Endothelial cell (in vitro differentiated cells): ENCODE measurements at regions not wholly inside any gene's neighbourhood (a gene's known extent, or its start where the extent isn't known, plus 50 kb on each side); places are given as distances from the start of the nearest gene placed in this dataset.

Experiments used
- DNase-seq: peaks from one replicate; pipeline ENCODE4 v3.0.0; 2021; ENCODE audit warnings: low spot score
- H3K27ac Mint-ChIP-seq: one replicate; pipeline ENCODE4 v1.8.0; 2021; ENCODE audit warnings: mixed read lengths, inconsistent platforms; ENCODE audit not compliant: unreplicated experiment
- H3K27me3 Mint-ChIP-seq: one replicate; pipeline ENCODE4 v1.8.0; 2021; ENCODE audit warnings: mild to moderate bottlenecking, moderate library complexity, mixed read lengths, inconsistent platforms; ENCODE audit not compliant: unreplicated experiment
- H3K36me3 Mint-ChIP-seq: one replicate; pipeline ENCODE4 v1.8.0; 2021; ENCODE audit warnings: mild to moderate bottlenecking, low read depth, mixed read lengths, inconsistent platforms; ENCODE audit not compliant: unreplicated experiment
- H3K4me1 Mint-ChIP-seq: one replicate; pipeline ENCODE4 v1.8.0; 2021; ENCODE audit warnings: mild to moderate bottlenecking, mixed read lengths, inconsistent platforms; ENCODE audit not compliant: unreplicated experiment
- H3K4me3 Mint-ChIP-seq: one replicate; pipeline ENCODE4 v1.8.0; 2021; ENCODE audit warnings: mild to moderate bottlenecking, mixed read lengths, inconsistent platforms; ENCODE audit not compliant: unreplicated experiment
- H3K9me3 Mint-ChIP-seq: one replicate; pipeline ENCODE4 v1.8.0; 2021; ENCODE audit warnings: mixed read lengths, inconsistent platforms; ENCODE audit not compliant: unreplicated experiment
- TF ChIP-seq, protein P1 (sequence below): fragments of 200-600 bp; sonication (generic); IDR thresholded peaks from one replicate; pipeline ENCODE4 v1.5.0; 2021; ENCODE audit warnings: antibody characterized with exemption; ENCODE audit not compliant: unreplicated experiment

DNA sequence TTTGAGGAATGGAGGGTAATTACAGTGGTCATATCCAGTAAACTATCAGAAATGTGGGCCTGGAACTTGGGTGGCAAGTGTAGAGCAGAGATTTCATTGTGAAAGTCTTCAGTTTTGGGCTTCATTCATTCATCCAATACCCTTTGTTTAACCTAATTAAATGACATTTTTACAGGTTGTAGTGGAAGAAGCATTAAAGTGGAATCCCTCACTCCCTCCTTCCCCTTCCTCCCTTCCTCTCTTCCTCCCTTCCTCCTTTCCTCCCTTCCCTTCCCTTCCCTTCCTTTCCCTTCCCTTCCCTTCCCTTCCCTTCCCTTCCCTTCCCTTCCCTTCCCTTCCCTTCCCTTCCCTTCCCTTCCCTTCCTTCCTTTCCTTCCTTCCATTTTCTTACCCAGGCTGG lies 219.3 kb downstream of the PDCD6IP start:
- TF ChIP-seq, protein P1, sequence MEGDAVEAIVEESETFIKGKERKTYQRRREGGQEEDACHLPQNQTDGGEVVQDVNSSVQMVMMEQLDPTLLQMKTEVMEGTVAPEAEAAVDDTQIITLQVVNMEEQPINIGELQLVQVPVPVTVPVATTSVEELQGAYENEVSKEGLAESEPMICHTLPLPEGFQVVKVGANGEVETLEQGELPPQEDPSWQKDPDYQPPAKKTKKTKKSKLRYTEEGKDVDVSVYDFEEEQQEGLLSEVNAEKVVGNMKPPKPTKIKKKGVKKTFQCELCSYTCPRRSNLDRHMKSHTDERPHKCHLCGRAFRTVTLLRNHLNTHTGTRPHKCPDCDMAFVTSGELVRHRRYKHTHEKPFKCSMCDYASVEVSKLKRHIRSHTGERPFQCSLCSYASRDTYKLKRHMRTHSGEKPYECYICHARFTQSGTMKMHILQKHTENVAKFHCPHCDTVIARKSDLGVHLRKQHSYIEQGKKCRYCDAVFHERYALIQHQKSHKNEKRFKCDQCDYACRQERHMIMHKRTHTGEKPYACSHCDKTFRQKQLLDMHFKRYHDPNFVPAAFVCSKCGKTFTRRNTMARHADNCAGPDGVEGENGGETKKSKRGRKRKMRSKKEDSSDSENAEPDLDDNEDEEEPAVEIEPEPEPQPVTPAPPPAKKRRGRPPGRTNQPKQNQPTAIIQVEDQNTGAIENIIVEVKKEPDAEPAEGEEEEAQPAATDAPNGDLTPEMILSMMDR: no peak
- H3K9me3 Mint-ChIP-seq: no peaks in the 10 kb centered on the region
- DNase-seq: no peak
- H3K27me3 Mint-ChIP-seq: peaks cover 1% of the 10 kb centered on the region
- no peaks in the 10 kb centered on the region for H3K36me3 Mint-ChIP-seq
- H3K4me3 Mint-ChIP-seq: no peak overlapping the region
- H3K4me1 Mint-ChIP-seq: peaks cover 3% of the 10 kb centered on the region
- H3K27ac Mint-ChIP-seq: no peak overlapping the region

DNA sequence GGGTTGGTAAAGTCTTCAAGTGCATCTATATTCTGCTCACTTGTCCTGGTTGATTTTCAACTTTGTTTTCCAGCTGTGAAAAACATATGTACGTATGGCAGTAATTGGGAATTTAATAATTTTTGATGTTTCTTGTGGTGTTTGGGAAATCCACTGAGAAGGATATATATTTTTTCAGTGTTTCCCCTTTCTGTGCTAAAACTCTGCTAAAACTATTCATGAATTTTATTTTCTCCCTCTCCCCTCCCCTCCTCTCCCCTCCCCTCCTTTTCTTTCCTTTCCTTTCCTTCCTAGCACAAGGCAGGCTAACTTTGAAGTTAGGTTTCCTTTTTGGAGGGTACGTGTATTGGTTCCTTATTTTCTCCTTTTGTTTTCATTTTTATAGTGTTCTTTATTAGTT lies 220.7 kb downstream of the PDCD6IP start:
- TF ChIP-seq, protein P1: no peak
- no peak for DNase-seq
- H3K36me3 Mint-ChIP-seq: no peaks in the 10 kb centered on the region
- peaks cover 2% of the 10 kb centered on the region for H3K27me3 Mint-ChIP-seq
- H3K9me3 Mint-ChIP-seq: no peaks in the 10 kb centered on the region
- H3K4me1 Mint-ChIP-seq: peaks cover 3% of the 10 kb centered on the region
- H3K27ac Mint-ChIP-seq: no peak overlapping the region
- H3K4me3 Mint-ChIP-seq: no peak overlapping the region

DNA sequence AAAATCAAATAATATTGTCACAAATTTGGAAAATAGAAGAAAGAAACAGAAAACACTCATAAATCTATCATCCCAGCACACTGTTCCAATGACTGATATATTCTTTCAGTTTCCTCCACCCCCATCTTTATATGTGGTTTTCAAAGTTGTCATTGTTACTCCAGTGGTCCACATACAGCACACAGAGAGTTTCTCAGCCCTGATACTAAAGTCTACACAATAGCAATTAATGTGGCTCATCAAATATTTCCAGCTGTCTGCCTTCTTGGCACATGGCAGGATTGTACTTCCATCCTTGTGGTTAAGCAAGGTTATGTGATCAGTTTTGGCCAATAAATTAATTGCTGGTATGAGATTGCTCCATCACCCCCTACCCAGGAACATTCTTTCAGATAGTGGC lies 221.7 kb downstream of the PDCD6IP start:
- TF ChIP-seq, protein P1: no peak
- no peak for DNase-seq
- H3K4me1 Mint-ChIP-seq: peaks cover 3% of the 10 kb centered on the region
- peaks cover 5% of the 10 kb centered on the region for H3K27me3 Mint-ChIP-seq
- no peaks in the 10 kb centered on the region for H3K36me3 Mint-ChIP-seq
- H3K27ac Mint-ChIP-seq: no peak overlapping the region
- H3K9me3 Mint-ChIP-seq: no peaks in the 10 kb centered on the region
- H3K4me3 Mint-ChIP-seq: no peak overlapping the region

DNA sequence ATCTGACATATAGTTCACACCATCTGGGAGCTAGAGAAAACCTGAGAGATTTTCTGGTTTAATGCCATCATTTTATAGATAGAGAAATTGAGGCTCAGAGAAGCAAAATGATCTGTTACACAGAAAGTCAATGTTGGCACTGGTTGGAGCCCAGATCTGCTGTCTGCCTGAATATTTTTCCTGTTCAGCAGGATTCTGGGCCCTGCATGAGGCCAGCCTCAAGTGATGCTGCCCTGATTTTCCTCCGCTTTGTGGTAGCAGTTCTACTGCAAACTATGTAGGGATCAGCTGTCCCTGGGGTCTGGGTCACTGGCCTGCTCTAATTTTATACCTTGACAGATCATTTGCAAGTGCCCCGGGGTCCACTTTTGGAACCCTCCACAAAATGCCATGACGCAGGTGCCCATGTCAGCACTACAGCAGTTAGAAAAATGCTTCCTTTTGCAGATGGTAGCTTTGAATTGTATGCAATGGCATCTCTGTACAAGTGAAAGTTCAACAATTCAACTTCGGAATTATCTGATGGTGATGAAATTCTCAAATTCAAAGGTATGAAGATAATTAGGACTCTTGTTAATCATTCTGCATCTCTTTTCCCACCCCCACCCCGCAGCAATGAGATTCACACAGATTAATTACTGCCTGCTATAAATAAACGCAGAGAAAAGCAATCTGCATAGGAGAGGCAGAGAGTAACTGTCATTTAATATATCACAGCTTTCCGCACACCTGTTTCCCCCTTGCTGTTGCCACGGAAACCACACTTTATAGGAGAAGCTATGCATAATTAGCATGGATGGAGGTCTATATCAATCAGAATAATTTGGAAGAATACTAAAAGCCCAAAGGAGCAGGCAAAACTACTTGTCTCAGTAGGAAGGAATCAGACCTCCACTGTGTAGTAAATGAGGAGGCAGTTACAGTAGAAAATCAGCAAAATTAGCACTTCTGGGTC lies 222.6 kb downstream of the PDCD6IP start:
- H3K4me3 Mint-ChIP-seq: no peak overlapping the region
- no peaks in the 10 kb centered on the region for H3K36me3 Mint-ChIP-seq
- peaks cover 3% of the 10 kb centered on the region for H3K4me1 Mint-ChIP-seq
- DNase-seq: no peak
- H3K27me3 Mint-ChIP-seq: peaks cover 5% of the 10 kb centered on the region
- TF ChIP-seq, protein P1: no peak
- H3K9me3 Mint-ChIP-seq: no peaks in the 10 kb centered on the region
- no peak overlapping the region for H3K27ac Mint-ChIP-seq

DNA sequence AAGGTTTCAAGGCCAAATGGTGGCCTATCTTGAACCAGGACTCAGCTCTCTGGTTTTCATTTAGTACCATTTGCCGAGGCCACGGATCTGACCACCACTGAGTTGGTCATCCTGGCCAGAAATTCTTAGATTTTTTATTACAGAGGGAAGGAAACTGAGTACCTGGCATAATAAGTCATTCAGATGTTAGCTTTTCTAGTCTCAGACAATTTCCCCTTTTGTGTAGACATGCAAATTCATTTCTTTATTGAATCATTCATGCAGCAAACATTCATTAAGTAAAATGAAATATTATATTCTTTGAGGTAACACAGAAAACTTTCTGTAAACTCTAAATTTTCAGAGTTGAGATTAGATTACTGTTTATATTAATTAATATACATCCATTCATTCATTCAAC lies 223.7 kb downstream of the PDCD6IP start:
- H3K27me3 Mint-ChIP-seq: peaks cover 5% of the 10 kb centered on the region
- TF ChIP-seq, protein P1: no peak
- no peaks in the 10 kb centered on the region for H3K36me3 Mint-ChIP-seq
- H3K4me3 Mint-ChIP-seq: no peak overlapping the region
- peaks cover 3% of the 10 kb centered on the region for H3K4me1 Mint-ChIP-seq
- H3K9me3 Mint-ChIP-seq: no peaks in the 10 kb centered on the region
- no peak for DNase-seq
- no peak overlapping the region for H3K27ac Mint-ChIP-seq
